CD4-positive, alpha-beta T cell treated with Interleukin-17A for 1 hour (primary cell): ENCODE measurements at regions not wholly inside any gene's neighbourhood (a gene's known extent, or its start where the extent isn't known, plus 50 kb on each side); places are given as distances from the start of the nearest gene placed in this dataset.
"Not testable (repeated sequence)": the region's sequence is repeated elsewhere in the genome, so short reads cannot be mapped to it uniquely, and the experiment has no call there.

Source experiments
- DNase-seq: peaks from one replicate; pipeline ENCODE4 v3.0.0-alpha.2; 2020

GRCh38 chr14:37791384-37792036 lies 196.1 kb downstream of the TTC6 start:
- no peak for DNase-seq

- no peak for DNase-seq
Measured at GRCh38 chr14:37792124-37792523, 196.7 kb downstream of the TTC6 start.

- no peak for DNase-seq
Measured at GRCh38 chr14:37796703-37797416, 201.4 kb downstream of the TTC6 start.

- DNase-seq, result no peak
Measured at GRCh38 chr14:37797675-37798074, 202.2 kb downstream of the TTC6 start.

GRCh38 chr14:37807722-37808121 lies 212.3 kb downstream of the TTC6 start:
- DNase-seq, result no peak

- no peak for DNase-seq
Measured at GRCh38 chr14:37810094-37810801, 214.8 kb downstream of the TTC6 start.

- no peak for DNase-seq
Measured at GRCh38 chr14:37813732-37814131, 218.3 kb downstream of the TTC6 start.

- no peak for DNase-seq
Measured at GRCh38 chr14:37816135-37816534, 220.7 kb downstream of the TTC6 start.

- DNase-seq, result no peak
Measured at GRCh38 chr14:37816743-37817295, 221.4 kb downstream of the TTC6 start.

- no peak for DNase-seq
Measured at GRCh38 chr14:37819155-37820015, 224.0 kb downstream of the TTC6 start.

GRCh38 chr14:37820810-37821209 lies 225.4 kb downstream of the TTC6 start:
- not testable (repeated sequence) for DNase-seq

- DNase-seq, result no peak
Measured at GRCh38 chr14:37824939-37825712, 229.7 kb downstream of the TTC6 start.

GRCh38 chr14:37826869-37827268 lies 231.4 kb downstream of the TTC6 start:
- DNase-seq, result no peak

- DNase-seq, result no peak
Measured at GRCh38 chr14:37830271-37830670, 234.8 kb downstream of the TTC6 start.

GRCh38 chr14:37834275-37834674 lies 238.8 kb downstream of the TTC6 start:
- no peak for DNase-seq

- DNase-seq, result not testable (repeated sequence)
Measured at GRCh38 chr14:37838778-37839177, 243.3 kb downstream of the TTC6 start.

GRCh38 chr14:37841039-37841438 lies 245.6 kb downstream of the TTC6 start:
- DNase-seq, result not testable (repeated sequence)

GRCh38 chr14:37842106-37842505 lies 246.7 kb downstream of the TTC6 start:
- no peak for DNase-seq

- DNase-seq, result no peak
Measured at GRCh38 chr14:37843954-37844607, 248.7 kb downstream of the TTC6 start.

- no peak for DNase-seq
Measured at GRCh38 chr14:37844614-37845013, 249.2 kb downstream of the TTC6 start.

GRCh38 chr14:37848985-37849621 lies 253.7 kb downstream of the TTC6 start:
- no peak for DNase-seq
